ENCODE measurements at regions not wholly inside any gene's neighbourhood (a gene's known extent, or its start where the extent isn't known, plus 50 kb on each side); places are given as distances from the start of the nearest gene placed in this dataset.
"Not testable (repeated sequence)": the region's sequence is repeated elsewhere in the genome, so short reads cannot be mapped to it uniquely, and the experiment has no call there.

GRCh38 chr5:87598460-87598859 lies 185.7 kb upstream of the CCNH start:
- DNase-seq, result no peak

- no peak for DNase-seq
These were observed 181.8 kb upstream of the CCNH start for GRCh38 chr5:87594566-87594965.

- no peak for DNase-seq
These were observed 176.9 kb upstream of the CCNH start for GRCh38 chr5:87589587-87589986.

- DNase-seq, result no peak
These were observed 175.6 kb upstream of the CCNH start for GRCh38 chr5:87588316-87588715.

GRCh38 chr5:87583704-87584103 lies 171.0 kb upstream of the CCNH start:
- not testable (repeated sequence) for DNase-seq

GRCh38 chr5:87582149-87582548 lies 169.4 kb upstream of the CCNH start:
- no peak for DNase-seq

GRCh38 chr5:87581661-87582060 lies 168.9 kb upstream of the CCNH start:
- no peak for DNase-seq

- DNase-seq, result no peak
These were observed 166.9 kb upstream of the CCNH start for GRCh38 chr5:87579678-87580077.

- no peak for DNase-seq
These were observed 164.1 kb upstream of the CCNH start for GRCh38 chr5:87576867-87577266.

- DNase-seq, result not testable (repeated sequence)
These were observed 163.6 kb upstream of the CCNH start for GRCh38 chr5:87576306-87576705.

- no peak for DNase-seq
These were observed 161.4 kb upstream of the CCNH start for GRCh38 chr5:87574106-87574505.

GRCh38 chr5:87572611-87573010 lies 159.9 kb upstream of the CCNH start:
- no peak for DNase-seq

- DNase-seq, result no peak
These were observed 159.4 kb upstream of the CCNH start for GRCh38 chr5:87572090-87572489.

- no peak for DNase-seq
These were observed 157.6 kb upstream of the CCNH start for GRCh38 chr5:87570366-87570765.

- no peak for DNase-seq
These were observed 149.3 kb upstream of the CCNH start for GRCh38 chr5:87562068-87562467.

- DNase-seq, result no peak
These were observed 147.8 kb upstream of the CCNH start for GRCh38 chr5:87560528-87560927.

- DNase-seq, result no peak
These were observed 139.2 kb upstream of the CCNH start for GRCh38 chr5:87551911-87552310.

GRCh38 chr5:87541676-87542075 lies 128.9 kb upstream of the CCNH start:
- no peak for DNase-seq

- peak; percentile 36 for DNase-seq
These were observed 128.3 kb upstream of the CCNH start for GRCh38 chr5:87541033-87541432.

- DNase-seq, result no peak
These were observed 127.1 kb upstream of the CCNH start for GRCh38 chr5:87539839-87540238.

- no peak for DNase-seq
These were observed 123.6 kb upstream of the CCNH start for GRCh38 chr5:87536365-87536764.

GRCh38 chr5:87535706-87536105 lies 123.0 kb upstream of the CCNH start:
- DNase-seq, result no peak

- no peak for DNase-seq
These were observed 116.9 kb upstream of the CCNH start for GRCh38 chr5:87529486-87530076.

GRCh38 chr5:87526131-87526530 lies 113.4 kb upstream of the CCNH start:
- no peak for DNase-seq

- no peak for DNase-seq
These were observed 111.5 kb upstream of the CCNH start for GRCh38 chr5:87524217-87524616.

- not testable (repeated sequence) for DNase-seq
These were observed 99.0 kb upstream of the CCNH start for GRCh38 chr5:87511778-87512177.

Data from EL (cell line).